GM12878 (cell line): ENCODE measurements at regions not wholly inside any gene's neighbourhood (a gene's known extent, or its start where the extent isn't known, plus 50 kb on each side); places are given as distances from the start of the nearest gene placed in this dataset.

ENCODE experiments used
- BACH1 ChIP-seq: fragments of 450-650 bp; IDR thresholded peaks from 2 replicates; pipeline ENCODE4 v1.6.1; 2017; ENCODE audit warnings: mild to moderate bottlenecking, borderline replicate concordance
- CBFB ChIP-seq: IDR thresholded peaks from 2 replicates; pipeline ENCODE4 v1.6.1; 2016; ENCODE audit warnings: antibody characterized with exemption, low read depth
- CHD2 ChIP-seq: IDR thresholded peaks from 2 replicates; pipeline ENCODE4 v1.6.1; 2011; ENCODE audit warnings: low read depth, low read length, improper control_type of control experiment, borderline replicate concordance
- EED ChIP-seq: sonication (generic); IDR thresholded peaks from 2 replicates; pipeline ENCODE4 v1.6.1; 2016; ENCODE audit warnings: antibody characterized with exemption, low read depth
- ETV6 ChIP-seq, 2 experiments: fragments of 450-650 bp in 1 of 2; IDR thresholded peaks in 1 of 2; conservative IDR thresholded peaks in 1 of 2; 2 replicates each; pipeline ENCODE4 v1.6.1; 2014; ENCODE audit warnings: antibody characterized with exemption in 1 of 2, borderline replicate concordance in 1 of 2, low read depth in 1 of 2, mild to moderate bottlenecking in 1 of 2, moderate library complexity in 1 of 2
- GABPA ChIP-seq: IDR thresholded peaks from 2 replicates; pipeline ENCODE4 v1.6.1; 2014; ENCODE audit warnings: antibody characterized with exemption, low read depth, mild to moderate bottlenecking, inconsistent platforms
- HDAC6 ChIP-seq: fragments of 200-600 bp; sonication (generic); IDR thresholded peaks from one replicate; pipeline ENCODE4 v1.8.0; 2017; ENCODE audit warnings: antibody characterized with exemption; ENCODE audit not compliant: unreplicated experiment
- KDM1A ChIP-seq: fragments of 200-600 bp; sonication (generic); IDR thresholded peaks from 2 replicates; pipeline ENCODE4 v1.6.1; 2016; ENCODE audit warnings: borderline replicate concordance
- PML ChIP-seq: IDR thresholded peaks from 2 replicates; pipeline ENCODE4 v1.6.1; 2012; ENCODE audit warnings: low read length, inconsistent platforms
- RAD51 ChIP-seq: fragments of 450-650 bp; IDR thresholded peaks from 2 replicates; pipeline ENCODE4 v1.6.1; 2016; ENCODE audit warnings: moderate library complexity, mild to moderate bottlenecking, inconsistent platforms
- SREBF2 ChIP-seq: IDR thresholded peaks from 2 replicates; pipeline ENCODE4 v1.6.1; 2012; ENCODE audit warnings: mild to moderate bottlenecking, low read length
- SRF ChIP-seq, 2 experiments: IDR thresholded peaks; 2 replicates each; pipeline ENCODE4 v1.6.1; 2011; ENCODE audit warnings: low read depth in 2 of 2, low read length in 2 of 2, mild to moderate bottlenecking in 1 of 2, moderate library complexity in 1 of 2
- TCF7 ChIP-seq: IDR thresholded peaks from 2 replicates; pipeline ENCODE4 v1.6.1; 2014; ENCODE audit warnings: antibody characterized with exemption, borderline replicate concordance
- TF ChIP-seq, protein P1 (sequence below): fragments of 450-650 bp; formaldehyde crosslinking; IDR thresholded peaks from 2 replicates; pipeline ENCODE4 v1.4.0; 2020; ENCODE audit warnings: mild to moderate bottlenecking, moderate library complexity
- TF ChIP-seq, protein P2 (sequence below): fragments of 450-650 bp; formaldehyde crosslinking; IDR thresholded peaks from 2 replicates; pipeline ENCODE4 v1.5.0; 2022; ENCODE audit warnings: mild to moderate bottlenecking, missing genetic modification characterization
- TF ChIP-seq, protein P3 (sequence below): IDR thresholded peaks from 2 replicates; pipeline ENCODE4 v1.6.1; 2011; ENCODE audit warnings: low read depth, low read length, improper control_type of control experiment, borderline replicate concordance
- TF ChIP-seq, protein P4 (sequence below): IDR thresholded peaks from 2 replicates; pipeline ENCODE4 v1.6.1; 2012; ENCODE audit warnings: mild to moderate bottlenecking, low read depth, low read length

DNA sequence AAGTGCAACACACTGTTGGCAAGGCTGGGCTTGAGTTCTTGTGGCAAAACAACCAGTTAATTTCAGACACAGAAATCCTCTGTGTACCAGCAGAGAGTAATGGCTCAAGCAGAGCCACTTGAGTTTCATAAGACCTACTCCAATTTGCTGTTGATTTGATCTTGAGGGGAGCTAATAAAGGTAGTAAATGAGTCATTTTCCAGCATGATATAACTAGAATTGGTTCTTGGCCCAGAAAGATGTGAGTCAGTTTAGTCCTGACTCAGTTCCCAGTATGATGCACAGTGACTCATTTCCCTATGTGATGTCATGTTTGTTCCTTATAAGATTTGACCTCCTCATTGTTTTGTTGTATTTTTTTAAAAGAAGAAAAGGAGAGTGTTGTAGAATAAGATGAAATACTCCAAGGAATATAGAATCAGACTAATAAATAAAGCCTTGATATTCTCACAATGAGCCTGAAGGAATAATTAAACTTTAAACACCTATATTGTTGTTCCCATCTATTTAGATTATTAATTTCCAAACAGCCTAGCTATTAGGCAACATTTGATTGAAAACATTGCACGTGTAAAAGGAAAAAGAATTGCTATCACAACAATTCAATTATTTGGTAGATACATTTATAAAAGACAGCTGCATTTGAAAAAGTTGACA is 186.2 kb downstream of the REEP3 start (continued):
- TF ChIP-seq, protein P1, sequence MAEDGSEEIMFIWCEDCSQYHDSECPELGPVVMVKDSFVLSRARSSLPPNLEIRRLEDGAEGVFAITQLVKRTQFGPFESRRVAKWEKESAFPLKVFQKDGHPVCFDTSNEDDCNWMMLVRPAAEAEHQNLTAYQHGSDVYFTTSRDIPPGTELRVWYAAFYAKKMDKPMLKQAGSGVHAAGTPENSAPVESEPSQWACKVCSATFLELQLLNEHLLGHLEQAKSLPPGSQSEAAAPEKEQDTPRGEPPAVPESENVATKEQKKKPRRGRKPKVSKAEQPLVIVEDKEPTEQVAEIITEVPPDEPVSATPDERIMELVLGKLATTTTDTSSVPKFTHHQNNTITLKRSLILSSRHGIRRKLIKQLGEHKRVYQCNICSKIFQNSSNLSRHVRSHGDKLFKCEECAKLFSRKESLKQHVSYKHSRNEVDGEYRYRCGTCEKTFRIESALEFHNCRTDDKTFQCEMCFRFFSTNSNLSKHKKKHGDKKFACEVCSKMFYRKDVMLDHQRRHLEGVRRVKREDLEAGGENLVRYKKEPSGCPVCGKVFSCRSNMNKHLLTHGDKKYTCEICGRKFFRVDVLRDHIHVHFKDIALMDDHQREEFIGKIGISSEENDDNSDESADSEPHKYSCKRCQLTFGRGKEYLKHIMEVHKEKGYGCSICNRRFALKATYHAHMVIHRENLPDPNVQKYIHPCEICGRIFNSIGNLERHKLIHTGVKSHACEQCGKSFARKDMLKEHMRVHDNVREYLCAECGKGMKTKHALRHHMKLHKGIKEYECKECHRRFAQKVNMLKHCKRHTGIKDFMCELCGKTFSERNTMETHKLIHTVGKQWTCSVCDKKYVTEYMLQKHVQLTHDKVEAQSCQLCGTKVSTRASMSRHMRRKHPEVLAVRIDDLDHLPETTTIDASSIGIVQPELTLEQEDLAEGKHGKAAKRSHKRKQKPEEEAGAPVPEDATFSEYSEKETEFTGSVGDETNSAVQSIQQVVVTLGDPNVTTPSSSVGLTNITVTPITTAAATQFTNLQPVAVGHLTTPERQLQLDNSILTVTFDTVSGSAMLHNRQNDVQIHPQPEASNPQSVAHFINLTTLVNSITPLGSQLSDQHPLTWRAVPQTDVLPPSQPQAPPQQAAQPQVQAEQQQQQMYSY (CRISPR knock-in tag): no peak
- no peak for TF ChIP-seq CHD2
- peak in 1 of 2 experiments; percentile 92; a peak in 2 of 4 replicates for TF ChIP-seq SRF (IDR thresholded peaks at IDR 0.05; ENCODE audit: low read depth in 2 of 2, low read length in 2 of 2)
- peak; percentile 79 for TF ChIP-seq TCF7
- TF ChIP-seq GABPA: peak; percentile 87
- no peak for TF ChIP-seq SREBF2
- no peak for TF ChIP-seq HDAC6
- TF ChIP-seq, protein P2, sequence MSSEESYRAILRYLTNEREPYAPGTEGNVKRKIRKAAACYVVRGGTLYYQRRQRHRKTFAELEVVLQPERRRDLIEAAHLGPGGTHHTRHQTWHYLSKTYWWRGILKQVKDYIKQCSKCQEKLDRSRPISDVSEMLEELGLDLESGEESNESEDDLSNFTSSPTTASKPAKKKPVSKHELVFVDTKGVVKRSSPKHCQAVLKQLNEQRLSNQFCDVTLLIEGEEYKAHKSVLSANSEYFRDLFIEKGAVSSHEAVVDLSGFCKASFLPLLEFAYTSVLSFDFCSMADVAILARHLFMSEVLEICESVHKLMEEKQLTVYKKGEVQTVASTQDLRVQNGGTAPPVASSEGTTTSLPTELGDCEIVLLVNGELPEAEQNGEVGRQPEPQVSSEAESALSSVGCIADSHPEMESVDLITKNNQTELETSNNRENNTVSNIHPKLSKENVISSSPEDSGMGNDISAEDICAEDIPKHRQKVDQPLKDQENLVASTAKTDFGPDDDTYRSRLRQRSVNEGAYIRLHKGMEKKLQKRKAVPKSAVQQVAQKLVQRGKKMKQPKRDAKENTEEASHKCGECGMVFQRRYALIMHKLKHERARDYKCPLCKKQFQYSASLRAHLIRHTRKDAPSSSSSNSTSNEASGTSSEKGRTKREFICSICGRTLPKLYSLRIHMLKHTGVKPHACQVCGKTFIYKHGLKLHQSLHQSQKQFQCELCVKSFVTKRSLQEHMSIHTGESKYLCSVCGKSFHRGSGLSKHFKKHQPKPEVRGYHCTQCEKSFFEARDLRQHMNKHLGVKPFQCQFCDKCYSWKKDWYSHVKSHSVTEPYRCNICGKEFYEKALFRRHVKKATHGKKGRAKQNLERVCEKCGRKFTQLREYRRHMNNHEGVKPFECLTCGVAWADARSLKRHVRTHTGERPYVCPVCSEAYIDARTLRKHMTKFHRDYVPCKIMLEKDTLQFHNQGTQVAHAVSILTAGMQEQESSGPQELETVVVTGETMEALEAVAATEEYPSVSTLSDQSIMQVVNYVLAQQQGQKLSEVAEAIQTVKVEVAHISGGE (CRISPR knock-in tag): no peak
- peak; percentile 95 for TF ChIP-seq EED
- TF ChIP-seq, protein P3, sequence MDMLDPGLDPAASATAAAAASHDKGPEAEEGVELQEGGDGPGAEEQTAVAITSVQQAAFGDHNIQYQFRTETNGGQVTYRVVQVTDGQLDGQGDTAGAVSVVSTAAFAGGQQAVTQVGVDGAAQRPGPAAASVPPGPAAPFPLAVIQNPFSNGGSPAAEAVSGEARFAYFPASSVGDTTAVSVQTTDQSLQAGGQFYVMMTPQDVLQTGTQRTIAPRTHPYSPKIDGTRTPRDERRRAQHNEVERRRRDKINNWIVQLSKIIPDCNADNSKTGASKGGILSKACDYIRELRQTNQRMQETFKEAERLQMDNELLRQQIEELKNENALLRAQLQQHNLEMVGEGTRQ: no peak
- TF ChIP-seq KDM1A: no peak
- TF ChIP-seq, protein P4, sequence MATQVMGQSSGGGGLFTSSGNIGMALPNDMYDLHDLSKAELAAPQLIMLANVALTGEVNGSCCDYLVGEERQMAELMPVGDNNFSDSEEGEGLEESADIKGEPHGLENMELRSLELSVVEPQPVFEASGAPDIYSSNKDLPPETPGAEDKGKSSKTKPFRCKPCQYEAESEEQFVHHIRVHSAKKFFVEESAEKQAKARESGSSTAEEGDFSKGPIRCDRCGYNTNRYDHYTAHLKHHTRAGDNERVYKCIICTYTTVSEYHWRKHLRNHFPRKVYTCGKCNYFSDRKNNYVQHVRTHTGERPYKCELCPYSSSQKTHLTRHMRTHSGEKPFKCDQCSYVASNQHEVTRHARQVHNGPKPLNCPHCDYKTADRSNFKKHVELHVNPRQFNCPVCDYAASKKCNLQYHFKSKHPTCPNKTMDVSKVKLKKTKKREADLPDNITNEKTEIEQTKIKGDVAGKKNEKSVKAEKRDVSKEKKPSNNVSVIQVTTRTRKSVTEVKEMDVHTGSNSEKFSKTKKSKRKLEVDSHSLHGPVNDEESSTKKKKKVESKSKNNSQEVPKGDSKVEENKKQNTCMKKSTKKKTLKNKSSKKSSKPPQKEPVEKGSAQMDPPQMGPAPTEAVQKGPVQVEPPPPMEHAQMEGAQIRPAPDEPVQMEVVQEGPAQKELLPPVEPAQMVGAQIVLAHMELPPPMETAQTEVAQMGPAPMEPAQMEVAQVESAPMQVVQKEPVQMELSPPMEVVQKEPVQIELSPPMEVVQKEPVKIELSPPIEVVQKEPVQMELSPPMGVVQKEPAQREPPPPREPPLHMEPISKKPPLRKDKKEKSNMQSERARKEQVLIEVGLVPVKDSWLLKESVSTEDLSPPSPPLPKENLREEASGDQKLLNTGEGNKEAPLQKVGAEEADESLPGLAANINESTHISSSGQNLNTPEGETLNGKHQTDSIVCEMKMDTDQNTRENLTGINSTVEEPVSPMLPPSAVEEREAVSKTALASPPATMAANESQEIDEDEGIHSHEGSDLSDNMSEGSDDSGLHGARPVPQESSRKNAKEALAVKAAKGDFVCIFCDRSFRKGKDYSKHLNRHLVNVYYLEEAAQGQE: no peak
- TF ChIP-seq RAD51: no peak
- peak; percentile 31; the same call in 1 of the 2 replicates for TF ChIP-seq CBFB
- peak; percentile 94 for TF ChIP-seq PML
- TF ChIP-seq BACH1: peak; percentile 53; the same call in 1 of the 2 replicates
- TF ChIP-seq ETV6 (conservative IDR thresholded peaks at IDR 0.05 in 1 of 2, IDR thresholded peaks at IDR 0.05 in 1 of 2; ENCODE audit: borderline replicate concordance in 1 of 2, low read depth in 1 of 2): peak in 1 of 2 experiments; percentile 94; a peak in 2 of 4 replicates
